Esophagus muscularis mucosa (tissue), 4 donors: ENCODE measurements at regions not wholly inside any gene's neighbourhood (a gene's known extent, or its start where the extent isn't known, plus 50 kb on each side); places are given as distances from the start of the nearest gene placed in this dataset.

Source experiments
- DNase-seq: peaks from one replicate; pipeline ENCODE4 v3.0.0-alpha.2; 2017; ENCODE audit errors: extremely low spot score
- H3K27ac ChIP-seq, 4 donors: fragments of 200-600 bp; sonication (generic); replicated peaks in 1 of 4; 1 replicate in 3 of 4; 2 replicates in 1 of 4; pipeline ENCODE4 v1.5.1; 2016 to 2019; ENCODE audit warnings: mild to moderate bottlenecking in 1 of 4
- H3K27me3 ChIP-seq, 4 donors: fragments of 200-600 bp; sonication (generic); one replicate each; pipeline versions ENCODE4 v1.5.1 to v1.6.0; 2016 to 2019
- H3K36me3 ChIP-seq, 4 donors: fragments of 200-600 bp; sonication (generic); one replicate each; pipeline ENCODE4 v1.5.1; 2016 to 2019
- H3K4me1 ChIP-seq, 4 donors: fragments of 200-600 bp; sonication (generic); one replicate each; pipeline ENCODE4 v1.5.1; 2016 to 2019
- H3K4me3 ChIP-seq, 4 donors: fragments of 200-600 bp; sonication (generic); 1 replicate in 2 of 4; 2 replicates in 2 of 4; pipeline ENCODE4 v1.5.1; 2016 to 2019; ENCODE audit warnings: mild to moderate bottlenecking in 4 of 4, moderate library complexity in 1 of 4
- H3K9me3 ChIP-seq, 4 donors: fragments of 200-600 bp; sonication (generic); 1 replicate in 3 of 4; 2 replicates in 1 of 4; pipeline ENCODE4 v1.5.1; 2016 to 2019
- EP300 ChIP-seq: sonication (generic); formaldehyde crosslinking; IDR thresholded peaks from one replicate; pipeline ENCODE4 v1.6.1; 2017; ENCODE audit warnings: antibody characterized with exemption
- POLR2A ChIP-seq: fragments of 450-650 bp; IDR thresholded peaks from one replicate; pipeline ENCODE4 v1.6.1; 2017; ENCODE audit warnings: antibody characterized with exemption, moderate library complexity, mild to moderate bottlenecking, low read depth
- POLR2AphosphoS5 ChIP-seq, 2 donors: sonication (generic); formaldehyde crosslinking; IDR thresholded peaks; one replicate each; pipeline ENCODE4 v1.6.1; 2017; ENCODE audit warnings: antibody characterized with exemption in 2 of 2
- WGBS: methylation state at CpG from one replicate; pipeline ENCODE4 v1.1.5; 2018; 5-methylcytosine and 5-hydroxymethylcytosine counted together
- intact Hi-C: fragments of 100-400 bp; cut with DNase I; formaldehyde crosslinking; loops from one replicate; pipeline ENCODE4 v1.15.1; 2023
- TF ChIP-seq, protein P1 (sequence below), 3 experiments: fragments of 200-600 bp in 2 of 3; fragments of 450-650 bp in 1 of 3; sonication (generic) in 2 of 3; IDR thresholded peaks; one replicate each; pipeline ENCODE4 v1.5.1; 2017 to 2019; ENCODE audit warnings: antibody characterized with exemption in 3 of 3, mild to moderate bottlenecking in 2 of 3, moderate library complexity in 1 of 3

DNA sequence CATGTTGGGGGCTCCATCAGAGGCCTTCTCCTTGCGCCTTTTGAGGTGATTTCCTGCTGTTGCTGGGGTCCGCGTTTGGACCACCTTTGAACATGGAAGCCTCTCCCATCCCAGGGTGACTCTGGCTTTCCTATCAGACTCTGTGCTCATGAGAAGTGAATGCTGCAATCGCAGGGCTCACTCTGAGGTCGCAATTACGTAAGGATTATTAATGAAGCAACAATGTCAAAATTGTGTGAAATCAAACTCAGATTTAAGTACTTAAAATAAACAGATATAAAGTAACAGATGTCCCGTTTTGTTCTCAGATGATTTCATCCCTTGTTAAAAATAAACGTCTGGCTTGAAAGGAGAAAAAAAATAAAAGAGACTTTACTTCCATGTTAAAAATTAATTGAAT lies 634.2 kb downstream of the BNC2 start:
- Histone ChIP-seq H3K4me1 (peaks cover 0 to 16% (median 10%) of the 10 kb centered on the region in 4 donors), H3K36me3 (no peaks in the 10 kb centered on the region), H3K4me3 (no peak overlapping the region), H3K27me3 (no peaks in the 10 kb centered on the region), H3K9me3 (peaks cover 0 to 7% (median 0%) of the 10 kb centered on the region in 4 donors), H3K27ac (no peak overlapping the region)
- intact Hi-C loops = no loop called here
- TF ChIP-seq POLR2AphosphoS5 (IDR thresholded peaks at IDR 0.05) (peak; percentile 28 to 61), EP300 (no peak)
- TF ChIP-seq, protein P1, sequence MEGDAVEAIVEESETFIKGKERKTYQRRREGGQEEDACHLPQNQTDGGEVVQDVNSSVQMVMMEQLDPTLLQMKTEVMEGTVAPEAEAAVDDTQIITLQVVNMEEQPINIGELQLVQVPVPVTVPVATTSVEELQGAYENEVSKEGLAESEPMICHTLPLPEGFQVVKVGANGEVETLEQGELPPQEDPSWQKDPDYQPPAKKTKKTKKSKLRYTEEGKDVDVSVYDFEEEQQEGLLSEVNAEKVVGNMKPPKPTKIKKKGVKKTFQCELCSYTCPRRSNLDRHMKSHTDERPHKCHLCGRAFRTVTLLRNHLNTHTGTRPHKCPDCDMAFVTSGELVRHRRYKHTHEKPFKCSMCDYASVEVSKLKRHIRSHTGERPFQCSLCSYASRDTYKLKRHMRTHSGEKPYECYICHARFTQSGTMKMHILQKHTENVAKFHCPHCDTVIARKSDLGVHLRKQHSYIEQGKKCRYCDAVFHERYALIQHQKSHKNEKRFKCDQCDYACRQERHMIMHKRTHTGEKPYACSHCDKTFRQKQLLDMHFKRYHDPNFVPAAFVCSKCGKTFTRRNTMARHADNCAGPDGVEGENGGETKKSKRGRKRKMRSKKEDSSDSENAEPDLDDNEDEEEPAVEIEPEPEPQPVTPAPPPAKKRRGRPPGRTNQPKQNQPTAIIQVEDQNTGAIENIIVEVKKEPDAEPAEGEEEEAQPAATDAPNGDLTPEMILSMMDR (IDR thresholded peaks at IDR 0.05) = no peak
- WGBS = 42% methylated on average over 8 of the region's 8 CpGs
- no peak for DNase-seq

DNA sequence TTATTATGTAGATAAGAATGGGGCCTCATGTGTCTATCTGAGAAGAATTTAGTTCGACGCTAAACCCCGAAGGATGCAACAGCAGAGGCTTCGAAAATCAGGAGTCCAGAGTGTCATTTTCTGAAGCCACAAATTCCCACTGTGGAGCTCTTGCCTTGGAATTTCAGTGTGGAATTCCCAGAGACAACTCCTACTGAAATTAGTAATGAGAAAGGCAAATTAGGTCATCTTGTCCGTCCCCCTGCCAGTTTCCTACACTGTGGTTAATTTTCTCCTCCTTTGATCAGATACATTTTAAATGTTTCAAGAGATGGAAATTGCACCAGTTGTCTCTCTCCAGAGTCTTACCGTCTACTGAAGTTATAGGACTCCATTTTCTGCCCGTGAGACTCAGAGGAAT lies 633.6 kb downstream of the BNC2 start:
- intact Hi-C loops = no loop called here
- Histone ChIP-seq H3K4me1 (peaks cover 0 to 16% (median 10%) of the 10 kb centered on the region in 4 donors), H3K36me3 (no peaks in the 10 kb centered on the region), H3K27me3 (no peaks in the 10 kb centered on the region), H3K27ac (peak overlapping the region in 2 of 4 donors; percentile 5 to 20), H3K4me3 (no peak overlapping the region), H3K9me3 (peaks cover 0 to 7% (median 0%) of the 10 kb centered on the region in 4 donors)
- WGBS = 72% methylated on average over 7 of the region's 7 CpGs
- DNase-seq = no peak
- TF ChIP-seq, protein P1 (IDR thresholded peaks at IDR 0.05) = no peak
- TF ChIP-seq POLR2AphosphoS5 (IDR thresholded peaks at IDR 0.05) (no peak), POLR2A (no peak), EP300 (no peak)

DNA sequence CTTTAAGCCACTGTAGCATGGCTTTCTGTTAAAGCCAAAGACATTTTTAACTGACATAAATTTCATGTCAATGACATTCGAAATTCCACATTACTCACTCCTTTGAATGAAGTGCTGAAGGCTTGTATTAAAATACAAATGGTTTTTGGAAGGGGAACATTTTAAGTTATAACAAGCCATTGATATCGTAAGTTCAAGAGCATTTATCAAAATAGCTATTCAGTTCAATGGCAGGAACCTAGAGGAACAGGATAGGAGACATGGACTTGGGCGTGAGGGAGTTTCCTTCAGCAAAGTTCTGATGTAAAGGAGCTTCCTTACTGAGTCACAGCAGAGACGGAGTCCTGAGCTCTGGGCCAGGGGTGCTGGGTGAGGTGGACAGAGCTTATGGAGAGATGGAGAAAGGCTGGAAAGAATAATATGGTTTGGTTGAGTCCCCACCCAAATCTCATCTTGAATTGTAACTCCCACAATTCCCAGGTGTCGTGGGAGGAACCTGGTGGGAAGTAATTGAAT lies 631.8 kb downstream of the BNC2 start:
- Histone ChIP-seq H3K27ac (no peak overlapping the region), H3K36me3 (no peaks in the 10 kb centered on the region), H3K27me3 (no peaks in the 10 kb centered on the region), H3K4me3 (no peak overlapping the region), H3K9me3 (peaks cover 0 to 7% (median 0%) of the 10 kb centered on the region in 4 donors), H3K4me1 (peaks cover 0 to 16% (median 10%) of the 10 kb centered on the region in 4 donors)
- no peak for TF ChIP-seq EP300
- TF ChIP-seq POLR2AphosphoS5 (IDR thresholded peaks at IDR 0.05) = no peak
- TF ChIP-seq POLR2A = no peak
- TF ChIP-seq, protein P1 (IDR thresholded peaks at IDR 0.05) = no peak
- intact Hi-C loops = no loop called here
- no peak for DNase-seq
- 94% methylated on average over 5 of the region's 5 CpGs for WGBS

DNA sequence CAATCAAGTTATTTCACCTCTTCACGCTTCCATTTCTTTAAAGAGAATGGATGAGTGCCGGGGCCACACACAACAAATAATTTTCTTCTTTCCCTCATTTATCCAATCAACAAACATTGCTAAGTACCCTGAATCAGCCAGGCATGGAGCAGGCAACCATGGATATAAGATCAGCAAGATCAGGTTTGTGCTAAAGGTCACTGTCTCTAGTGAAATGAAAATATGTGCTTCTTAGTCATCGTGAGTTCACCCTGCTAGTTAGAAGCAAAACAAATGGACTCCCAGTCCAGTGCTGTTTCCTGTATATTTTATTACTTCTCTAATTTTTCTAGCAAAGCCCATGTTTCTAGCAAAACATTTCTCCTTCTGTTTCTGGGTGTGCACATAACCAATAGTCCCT lies 629.2 kb downstream of the BNC2 start:
- Histone ChIP-seq H3K36me3 (no peaks in the 10 kb centered on the region), H3K4me1 (peaks cover 0 to 20% (median 8%) of the 10 kb centered on the region in 4 donors), H3K27me3 (no peaks in the 10 kb centered on the region), H3K4me3 (no peak overlapping the region), H3K27ac (no peak overlapping the region), H3K9me3 (no peaks in the 10 kb centered on the region)
- TF ChIP-seq EP300 (no peak), POLR2AphosphoS5 (IDR thresholded peaks at IDR 0.05) (no peak), POLR2A (no peak)
- WGBS = 88% methylated on average over 3 of the region's 3 CpGs
- no peak for DNase-seq
- intact Hi-C loops = no loop called here

DNA sequence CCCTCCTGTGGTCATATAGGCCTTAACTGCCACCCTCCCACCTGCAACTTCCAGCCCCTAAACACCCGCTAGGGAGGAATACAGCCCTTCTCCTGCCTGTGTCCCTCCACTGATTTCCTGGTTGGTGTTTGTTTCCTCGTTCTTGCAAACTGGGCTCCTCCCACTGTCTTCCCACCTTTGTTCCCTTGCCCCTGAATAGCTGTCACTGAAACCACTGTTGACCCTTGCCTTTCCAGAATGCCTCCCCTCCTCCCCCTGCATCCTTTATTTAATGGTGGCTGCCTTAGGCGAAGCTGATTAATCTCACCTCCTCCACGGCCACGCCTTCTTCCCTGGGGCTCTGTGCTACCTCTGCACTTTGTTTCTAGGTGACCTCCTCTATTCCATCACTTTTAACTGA lies 626.7 kb downstream of the BNC2 start:
- Histone ChIP-seq H3K4me3 (no peak overlapping the region), H3K4me1 (peaks cover 0 to 13% (median 2%) of the 10 kb centered on the region in 4 donors), H3K36me3 (no peaks in the 10 kb centered on the region), H3K27ac (no peak overlapping the region), H3K9me3 (no peaks in the 10 kb centered on the region), H3K27me3 (no peaks in the 10 kb centered on the region)
- intact Hi-C loops = no loop called here
- WGBS = 96% methylated on average over 5 of the region's 5 CpGs
- DNase-seq = no peak
- no peak for TF ChIP-seq POLR2A
- TF ChIP-seq POLR2AphosphoS5 (IDR thresholded peaks at IDR 0.05) = no peak
- TF ChIP-seq, protein P1 (IDR thresholded peaks at IDR 0.05) = no peak
- no peak for TF ChIP-seq EP300
